Coronary artery (tissue), 2 donors: ENCODE measurements at regions not wholly inside any gene's neighbourhood (a gene's known extent, or its start where the extent isn't known, plus 50 kb on each side); places are given as distances from the start of the nearest gene placed in this dataset.

Experiments used
- DNase-seq: peaks from one replicate; pipeline ENCODE4 v3.0.0-alpha.2; 2017; ENCODE audit warnings: low spot score
- H3K27ac ChIP-seq, 2 donors: fragments of 200-600 bp; sonication (generic); one replicate each; pipeline ENCODE4 v1.5.1; 2016 to 2019
- H3K4me3 ChIP-seq: fragments of 200-600 bp; sonication (generic); 2 replicates; pipeline ENCODE4 v1.5.1; 2016; ENCODE audit warnings: mild to moderate bottlenecking, moderate library complexity
- TF ChIP-seq, protein P1 (sequence below): fragments of 200-600 bp; sonication (generic); IDR thresholded peaks from one replicate; pipeline ENCODE4 v1.5.1; 2019; ENCODE audit warnings: antibody characterized with exemption

DNA sequence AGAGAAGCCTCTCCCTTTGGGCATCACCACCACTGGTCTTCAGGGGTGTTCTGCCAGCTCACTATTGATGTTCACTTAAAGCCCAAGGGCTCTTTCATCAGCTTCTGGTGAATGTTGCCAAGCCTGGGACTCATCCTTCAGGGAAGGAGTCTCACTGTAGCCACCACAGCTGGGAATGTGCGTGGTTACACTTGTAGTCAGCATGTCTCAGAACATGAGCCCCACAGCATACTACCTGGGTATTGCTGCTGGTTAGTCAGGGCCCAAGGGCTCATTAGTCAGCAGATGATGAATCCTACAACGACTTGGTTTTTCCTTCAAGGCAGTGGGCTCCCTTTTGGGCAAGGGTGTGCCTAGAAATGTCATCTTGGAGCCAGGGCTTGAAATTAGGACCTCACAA is 412.9 kb downstream of the VGLL3 start:
- Histone ChIP-seq H3K4me3 (no peak overlapping the region), H3K27ac (no peak overlapping the region)
- DNase-seq, result no peak
- TF ChIP-seq, protein P1, sequence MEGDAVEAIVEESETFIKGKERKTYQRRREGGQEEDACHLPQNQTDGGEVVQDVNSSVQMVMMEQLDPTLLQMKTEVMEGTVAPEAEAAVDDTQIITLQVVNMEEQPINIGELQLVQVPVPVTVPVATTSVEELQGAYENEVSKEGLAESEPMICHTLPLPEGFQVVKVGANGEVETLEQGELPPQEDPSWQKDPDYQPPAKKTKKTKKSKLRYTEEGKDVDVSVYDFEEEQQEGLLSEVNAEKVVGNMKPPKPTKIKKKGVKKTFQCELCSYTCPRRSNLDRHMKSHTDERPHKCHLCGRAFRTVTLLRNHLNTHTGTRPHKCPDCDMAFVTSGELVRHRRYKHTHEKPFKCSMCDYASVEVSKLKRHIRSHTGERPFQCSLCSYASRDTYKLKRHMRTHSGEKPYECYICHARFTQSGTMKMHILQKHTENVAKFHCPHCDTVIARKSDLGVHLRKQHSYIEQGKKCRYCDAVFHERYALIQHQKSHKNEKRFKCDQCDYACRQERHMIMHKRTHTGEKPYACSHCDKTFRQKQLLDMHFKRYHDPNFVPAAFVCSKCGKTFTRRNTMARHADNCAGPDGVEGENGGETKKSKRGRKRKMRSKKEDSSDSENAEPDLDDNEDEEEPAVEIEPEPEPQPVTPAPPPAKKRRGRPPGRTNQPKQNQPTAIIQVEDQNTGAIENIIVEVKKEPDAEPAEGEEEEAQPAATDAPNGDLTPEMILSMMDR, result no peak

- DNase-seq, result no peak
- no peak overlapping the region for H3K4me3 ChIP-seq
- H3K27ac ChIP-seq, result no peak overlapping the region
- TF ChIP-seq, protein P1, result no peak
Measured at GRCh38 chr3:86563400-86563970, 427.5 kb downstream of the VGLL3 start.

DNA sequence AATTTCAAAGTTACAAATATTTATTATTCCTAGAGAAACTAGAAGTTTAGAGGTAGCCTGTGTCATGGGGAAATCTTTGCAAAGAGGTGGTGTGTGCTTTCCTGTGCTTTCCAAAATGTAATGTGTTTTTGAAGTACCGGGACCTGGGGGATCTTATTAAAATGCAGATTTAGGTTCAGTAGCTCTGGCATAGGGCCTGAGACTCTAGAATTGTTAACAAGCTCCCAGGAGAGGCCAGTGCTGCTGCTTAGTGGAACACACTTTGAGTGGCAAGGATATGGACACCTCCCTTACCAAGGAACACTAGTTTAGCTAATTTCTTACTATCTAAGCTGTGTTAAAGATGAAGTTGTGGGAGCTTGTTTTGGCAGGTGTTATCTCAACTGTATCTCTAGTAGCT is 428.9 kb downstream of the VGLL3 start:
- no peak for DNase-seq
- H3K4me3 ChIP-seq, result no peak overlapping the region
- H3K27ac ChIP-seq, result no peak overlapping the region
- TF ChIP-seq, protein P1, result no peak

DNA sequence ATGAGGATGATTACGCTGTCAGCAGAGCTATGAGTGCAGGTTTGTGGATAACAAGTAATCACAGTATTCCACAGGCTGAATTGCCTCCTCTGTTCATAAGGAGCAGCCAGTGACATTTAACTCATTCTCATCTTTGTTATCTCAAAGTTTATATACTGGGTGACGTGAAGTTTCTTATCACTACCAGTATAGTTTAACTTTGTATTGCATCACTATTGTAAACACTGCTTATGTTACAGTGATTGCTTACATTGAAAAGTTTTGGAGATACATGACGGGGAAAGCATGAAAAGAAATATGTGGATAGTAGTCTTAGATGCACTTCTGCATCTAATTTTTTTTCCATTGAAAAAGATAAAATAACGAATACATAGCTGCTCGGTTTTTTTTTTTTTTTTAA is 429.7 kb downstream of the VGLL3 start:
- no peak overlapping the region for H3K4me3 ChIP-seq
- DNase-seq, result no peak
- TF ChIP-seq, protein P1, result no peak

GRCh38 chr3:86554383-86554782 is 436.6 kb downstream of the VGLL3 start:
- H3K4me3 ChIP-seq, result no peak overlapping the region
- no peak overlapping the region for H3K27ac ChIP-seq
- TF ChIP-seq, protein P1, result no peak
- DNase-seq, result no peak

More for the DNA sequence above, 429.7 kb downstream of the VGLL3 start:
- no peak overlapping the region for H3K27ac ChIP-seq

- Histone ChIP-seq H3K27ac (no peak overlapping the region), H3K4me3 (no peak overlapping the region)
- DNase-seq, result no peak
- TF ChIP-seq, protein P1, result no peak
Measured at GRCh38 chr3:86547692-86548091, 443.3 kb downstream of the VGLL3 start.

DNA sequence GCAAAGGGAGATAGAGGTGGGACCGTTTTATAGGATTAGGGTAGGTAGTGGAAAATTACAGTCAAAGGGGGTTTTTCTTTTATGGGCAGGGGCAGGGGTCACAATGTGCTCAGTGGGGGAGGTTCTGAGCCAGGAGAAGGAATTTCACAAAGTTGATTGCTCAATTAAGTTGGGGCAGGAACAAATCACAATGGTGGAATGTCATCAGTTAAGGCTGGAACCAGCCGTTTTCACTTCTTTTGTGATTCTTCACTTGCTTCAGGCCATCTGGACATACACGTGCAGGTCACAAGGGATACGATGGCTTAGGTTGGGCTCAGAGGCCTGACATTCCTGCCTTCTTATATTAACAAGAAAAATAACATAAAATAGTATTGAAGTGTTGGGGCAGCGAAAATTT is 453.8 kb downstream of the VGLL3 start:
- Histone ChIP-seq H3K27ac (no peak overlapping the region), H3K4me3 (no peak overlapping the region)
- TF ChIP-seq, protein P1, result no peak
- no peak for DNase-seq
